Stimulated activated CD4-positive, alpha-beta T cell treated with anti-CD3 and anti-CD28 coated beads, Interleukin-4, amount 100 ng/mL, for 48 hours (primary cell): ENCODE measurements at regions not wholly inside any gene's neighbourhood (a gene's known extent, or its start where the extent isn't known, plus 50 kb on each side); places are given as distances from the start of the nearest gene placed in this dataset.
"Not testable (repeated sequence)": the region's sequence is repeated elsewhere in the genome, so short reads cannot be mapped to it uniquely, and the experiment has no call there.

Experiments
- DNase-seq, 2 donors: peaks; one replicate each; pipeline ENCODE4 v3.0.0-alpha.2; 2020; ENCODE audit warnings: low read depth in 2 of 2

DNA sequence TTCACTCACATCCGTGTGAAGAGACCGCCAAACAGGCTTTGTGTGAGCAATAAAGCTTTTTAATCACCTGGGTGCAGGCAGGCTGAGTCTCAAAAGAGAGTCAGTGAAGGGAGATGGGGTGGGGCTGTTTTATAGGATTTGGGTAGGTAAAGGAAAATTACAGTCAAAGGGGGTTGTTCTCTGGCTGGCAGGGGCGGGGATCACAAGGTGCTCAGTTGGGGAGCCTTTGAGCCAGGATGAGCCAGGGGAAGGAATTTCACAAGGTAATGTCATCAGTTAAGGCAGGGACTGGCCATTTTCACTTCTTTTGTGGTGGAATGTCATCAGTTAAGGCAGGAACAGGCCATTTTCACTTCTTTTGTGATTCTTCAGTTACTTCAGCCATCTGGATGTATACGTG is 210.3 kb upstream of the ELL2 start:
- not testable (repeated sequence) for DNase-seq

DNA sequence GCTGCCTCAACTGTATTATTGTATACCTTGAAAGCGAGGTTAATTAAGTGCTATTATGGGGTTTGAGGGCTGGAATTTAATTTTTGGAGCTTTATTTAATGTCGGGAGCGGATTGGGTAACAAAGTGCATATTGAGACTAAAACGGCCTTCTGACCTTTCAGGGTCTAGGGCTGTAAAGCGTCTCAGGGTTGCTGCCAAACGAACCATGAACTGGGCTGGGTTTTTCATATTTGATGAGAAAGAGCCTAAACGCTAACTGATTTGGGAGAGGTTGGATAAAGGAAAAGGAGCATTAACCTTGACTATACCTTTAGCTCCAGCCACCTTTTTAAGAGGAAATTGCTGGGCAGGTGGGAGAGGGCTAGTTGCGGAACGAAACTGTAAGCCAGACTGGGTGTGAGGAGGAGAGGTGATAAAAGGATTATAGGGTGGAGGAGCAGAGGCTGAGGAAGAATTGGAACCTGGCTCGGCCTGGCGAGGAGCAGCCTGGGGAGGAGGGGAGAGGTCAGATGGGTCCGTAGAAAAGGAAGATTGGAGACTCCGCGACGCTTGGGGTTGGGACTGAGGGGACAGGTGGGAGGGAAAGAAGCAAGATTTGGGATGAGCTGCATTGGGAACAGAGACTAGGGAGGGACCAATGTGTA is 209.0 kb upstream of the ELL2 start:
- not testable (repeated sequence) for DNase-seq

DNA sequence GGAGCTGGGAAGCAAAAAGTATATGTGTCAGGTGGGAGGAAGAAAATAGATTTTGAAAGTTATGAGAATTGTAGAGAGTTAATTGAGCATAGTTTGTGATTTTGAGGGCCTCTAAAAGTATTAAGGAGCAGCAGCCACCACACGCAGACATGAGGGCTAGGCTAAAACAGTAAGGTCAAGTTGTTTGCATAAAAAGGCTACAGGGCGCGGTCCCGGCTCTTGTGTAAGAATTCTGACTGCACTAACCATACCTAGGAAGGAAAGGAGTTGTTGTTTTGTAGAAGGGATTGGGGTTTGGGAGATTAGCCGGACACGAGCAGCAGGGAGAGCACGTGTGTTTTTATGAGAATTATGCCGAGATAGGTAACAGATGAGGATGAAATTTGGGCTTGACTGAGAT is 207.2 kb upstream of the ELL2 start:
- DNase-seq = not testable (repeated sequence)

DNA sequence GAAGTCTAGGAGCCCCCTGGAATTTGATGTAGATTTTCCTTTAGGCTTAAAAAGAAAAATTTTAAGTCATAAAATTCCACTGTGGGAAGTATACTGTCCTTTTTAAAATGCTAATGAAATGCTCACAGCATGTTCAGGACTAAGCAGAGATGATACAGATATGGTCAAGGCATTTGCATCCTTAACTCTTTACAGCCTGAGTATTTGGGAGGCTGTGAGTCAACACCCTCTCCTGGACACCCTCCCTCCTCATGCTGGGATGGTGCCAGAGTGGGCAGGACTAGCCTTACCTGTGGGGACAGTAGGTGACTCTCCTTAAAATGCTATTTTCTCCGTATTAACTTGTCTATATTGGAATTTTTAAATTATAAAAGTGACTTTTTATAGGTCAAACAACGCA is 197.4 kb upstream of the ELL2 start:
- no peak for DNase-seq

DNA sequence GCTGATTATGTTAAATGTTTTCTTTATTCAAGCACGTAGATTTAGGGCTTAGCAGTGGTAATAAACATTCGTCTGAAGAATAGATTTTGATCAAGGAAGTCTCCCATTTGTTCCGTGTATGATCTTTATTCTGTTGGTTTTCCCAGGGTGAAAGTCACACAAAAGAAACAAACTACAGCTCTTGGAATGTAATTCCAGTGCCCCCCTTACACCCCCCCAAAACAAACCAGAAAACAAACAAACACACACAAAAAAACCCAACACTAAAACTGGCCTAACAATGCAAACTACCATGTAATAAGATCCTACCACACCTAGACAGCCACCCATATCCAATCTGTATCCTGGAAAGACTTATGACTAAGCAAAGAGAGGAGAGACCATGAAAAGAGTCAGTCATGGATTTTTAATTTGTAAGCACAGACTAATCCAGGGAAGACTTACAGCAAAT is 196.2 kb upstream of the ELL2 start:
- no peak for DNase-seq

DNA sequence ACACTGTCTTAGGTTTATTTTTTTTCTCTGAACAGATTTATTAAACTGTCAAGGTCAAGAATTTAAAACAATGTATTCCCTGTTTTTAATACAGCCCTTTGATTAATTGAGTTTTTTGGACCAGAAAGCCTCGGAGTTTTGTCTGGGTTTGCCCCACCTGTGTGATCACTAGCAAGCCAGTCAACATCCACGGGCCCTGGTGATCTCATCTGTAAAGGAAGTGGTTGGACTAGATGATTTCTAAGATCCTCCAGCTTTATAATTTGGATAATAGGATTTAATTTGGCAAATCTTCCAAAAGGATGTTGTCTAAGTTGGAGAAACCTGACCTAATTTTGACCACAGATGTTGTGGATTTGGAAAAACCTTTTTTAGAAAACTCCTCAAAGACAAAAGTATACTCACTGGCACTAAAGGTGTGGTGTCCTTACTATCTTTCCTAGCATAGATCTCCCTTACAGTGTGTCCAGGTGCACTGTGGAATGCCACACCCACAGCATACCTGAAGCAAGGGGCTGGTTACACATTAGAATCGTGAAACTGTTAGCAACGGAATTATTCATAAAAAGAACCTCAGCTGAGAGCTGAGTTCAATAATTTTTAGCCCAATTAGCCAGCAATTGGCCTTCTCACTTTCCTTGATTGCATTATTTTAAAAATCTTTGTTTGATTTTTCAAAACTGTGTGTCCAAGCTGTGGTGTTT is 195.6 kb upstream of the ELL2 start:
- no peak for DNase-seq

DNA sequence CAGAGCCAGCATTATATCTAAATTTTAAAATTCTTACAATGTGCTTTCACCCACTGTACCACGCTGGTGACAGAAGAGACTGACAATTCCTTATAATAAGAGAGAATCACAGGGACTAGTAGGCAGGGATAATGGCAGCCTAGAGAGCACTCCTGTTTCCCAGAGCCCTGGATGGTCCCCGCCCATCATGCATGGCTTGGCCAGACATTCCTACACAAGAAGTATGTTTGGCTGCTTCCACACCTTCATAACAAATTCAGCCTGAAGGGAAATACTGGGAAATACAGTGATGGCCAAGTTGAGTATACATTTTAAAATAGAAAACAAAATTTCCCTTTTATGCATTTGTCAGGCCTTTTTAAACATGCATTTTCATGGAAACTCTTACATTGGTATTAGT is 193.5 kb upstream of the ELL2 start:
- no peak for DNase-seq

DNA sequence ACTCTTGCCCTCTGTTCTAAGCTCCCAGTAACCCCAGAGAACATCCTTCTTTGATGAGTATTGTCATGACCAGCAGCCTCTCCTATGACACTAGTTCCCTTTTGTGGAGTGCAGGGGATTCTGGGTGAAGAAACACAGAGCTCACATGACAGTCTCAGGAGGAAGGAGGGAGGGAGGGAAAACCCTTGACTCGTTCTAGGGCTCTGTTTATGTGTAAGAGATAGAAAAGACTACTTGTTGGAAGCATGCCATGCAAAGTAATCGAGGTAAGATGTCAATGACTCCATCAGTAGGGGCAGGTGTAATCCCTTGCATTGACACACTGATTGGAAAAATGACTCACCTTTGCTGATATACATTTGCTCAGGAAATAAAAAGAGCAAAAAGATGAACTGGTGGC is 190.2 kb upstream of the ELL2 start:
- DNase-seq = no peak

DNA sequence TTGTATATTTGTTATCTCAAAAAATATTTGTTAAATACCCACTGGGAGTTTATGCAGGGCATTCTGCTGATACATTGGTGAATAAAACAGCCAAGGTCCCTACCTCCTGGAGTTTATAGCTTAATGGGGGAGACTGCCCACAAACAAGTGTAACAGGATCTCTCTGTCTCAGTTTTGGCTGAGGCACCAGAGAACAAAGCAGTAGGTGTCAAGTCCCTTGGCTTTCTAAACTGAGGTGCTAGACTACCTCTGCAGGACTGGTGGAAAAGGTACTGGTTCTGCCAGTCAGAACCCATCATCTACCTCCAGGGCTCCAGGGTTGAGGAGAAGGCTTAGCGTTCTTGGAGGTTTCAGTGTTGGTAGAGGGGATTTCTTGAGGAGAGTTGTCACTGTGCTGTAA is 188.4 kb upstream of the ELL2 start:
- no peak for DNase-seq

DNA sequence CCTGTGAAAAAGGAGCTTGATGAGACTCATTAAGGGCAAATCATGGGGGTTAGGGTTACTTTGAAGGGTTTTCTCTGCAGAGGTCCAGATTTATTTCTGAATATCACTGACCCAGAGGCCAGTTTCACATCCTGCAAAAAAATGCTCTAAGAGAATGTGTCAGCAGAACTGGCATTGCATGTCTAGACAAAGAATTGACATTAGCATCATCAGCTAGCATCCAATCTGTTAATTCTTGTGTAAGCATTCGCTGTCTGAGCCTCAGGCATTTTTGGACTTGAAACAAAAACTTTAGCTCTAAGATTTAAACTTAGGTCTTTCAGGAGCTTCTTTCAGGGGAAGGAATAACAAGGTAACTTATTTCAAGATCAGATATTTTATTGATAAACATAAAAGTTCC is 187.9 kb upstream of the ELL2 start:
- no peak for DNase-seq

DNA sequence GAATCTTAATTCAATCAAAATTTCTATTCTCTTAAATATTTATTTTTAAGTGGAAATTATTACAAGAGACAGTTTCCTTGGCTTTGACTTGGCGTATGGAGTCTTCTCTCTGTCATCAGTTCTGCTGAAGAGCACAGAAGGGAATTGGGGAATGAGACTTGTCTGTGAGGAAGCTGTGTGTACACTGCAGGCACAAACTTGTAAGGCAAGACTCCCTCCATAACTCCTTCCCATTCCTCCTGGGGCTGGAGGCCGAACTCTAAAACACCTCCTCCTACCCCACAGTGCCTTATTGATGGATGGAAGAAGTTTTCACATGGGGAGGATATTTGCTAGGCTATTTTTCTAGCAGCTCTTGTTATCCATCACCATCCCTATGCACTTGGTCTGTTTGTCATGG is 187.4 kb upstream of the ELL2 start:
- no peak for DNase-seq

DNA sequence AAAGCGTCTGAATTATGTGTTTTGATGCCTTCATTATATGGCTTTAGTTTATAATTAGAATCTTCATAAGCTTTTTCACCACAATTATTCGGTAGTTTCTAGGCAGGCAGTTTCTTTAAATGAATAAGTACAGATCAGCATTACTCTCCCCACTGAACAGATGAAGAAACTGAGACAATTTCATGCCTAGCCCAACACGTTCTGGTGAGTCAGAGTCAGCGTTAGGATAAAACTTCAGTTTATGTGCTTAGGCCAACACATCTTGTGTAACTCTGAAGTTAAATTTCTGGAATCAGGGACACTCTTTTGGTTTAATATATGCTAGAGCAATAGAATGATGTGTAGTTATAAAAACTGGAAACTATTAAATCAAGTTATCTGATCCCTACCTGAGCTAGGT is 186.7 kb upstream of the ELL2 start:
- no peak for DNase-seq

DNA sequence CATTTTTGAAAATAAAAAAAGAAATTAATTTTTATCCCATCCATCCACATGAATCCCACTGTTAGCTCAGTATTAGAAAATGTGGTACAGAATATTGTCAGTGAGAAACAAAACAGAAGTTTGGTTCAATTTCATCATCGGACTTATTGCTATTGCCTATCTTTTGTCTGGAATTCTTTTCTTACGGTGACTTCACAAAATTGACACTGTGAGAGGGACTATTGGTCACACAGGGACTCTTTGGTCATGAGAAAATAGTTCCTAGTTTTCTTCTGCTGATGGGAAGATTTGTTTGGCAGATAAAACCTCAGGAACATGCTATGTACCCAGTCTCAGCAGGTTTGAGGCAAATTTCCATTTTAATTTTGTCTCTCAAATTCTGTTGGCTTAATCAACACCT is 186.2 kb upstream of the ELL2 start:
- DNase-seq = no peak

DNA sequence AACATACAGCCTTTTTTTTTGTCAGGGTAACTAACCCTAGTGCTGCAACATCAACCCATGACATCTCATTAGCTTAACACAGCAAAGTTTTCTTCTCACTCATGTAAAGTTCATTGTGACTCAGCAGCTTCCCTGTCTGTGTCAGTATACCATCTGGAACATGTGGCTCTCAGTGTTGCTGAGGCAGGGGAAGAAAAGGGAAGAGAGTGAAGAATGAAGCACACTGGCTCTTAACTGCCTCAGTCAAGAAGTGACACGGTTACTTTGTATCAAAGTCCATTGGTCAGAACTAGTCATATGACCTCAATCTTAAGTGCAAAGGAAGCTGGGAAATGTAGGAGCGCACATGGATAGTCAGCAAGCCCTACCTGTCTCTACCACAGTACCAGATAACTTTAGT is 185.0 kb upstream of the ELL2 start:
- no peak for DNase-seq

DNA sequence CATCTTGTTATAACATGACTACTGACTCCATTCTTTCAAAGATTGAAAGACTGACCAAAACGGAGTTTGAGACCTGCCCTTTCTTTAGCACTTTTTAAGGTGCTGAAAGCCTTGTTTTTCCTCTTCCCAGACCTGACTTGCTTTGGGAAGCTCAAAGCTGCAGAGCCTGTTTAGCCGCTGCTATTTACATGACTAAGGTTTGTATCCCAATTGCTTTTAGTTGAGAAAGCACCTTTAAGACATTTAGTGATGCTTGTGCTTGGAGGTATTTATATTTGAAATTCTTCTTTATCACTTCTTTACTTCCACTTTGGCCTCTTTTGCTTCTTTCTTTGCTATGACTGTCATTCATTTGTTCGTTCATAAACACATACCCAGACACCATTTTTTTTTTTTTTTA is 182.6 kb upstream of the ELL2 start:
- no peak for DNase-seq

DNA sequence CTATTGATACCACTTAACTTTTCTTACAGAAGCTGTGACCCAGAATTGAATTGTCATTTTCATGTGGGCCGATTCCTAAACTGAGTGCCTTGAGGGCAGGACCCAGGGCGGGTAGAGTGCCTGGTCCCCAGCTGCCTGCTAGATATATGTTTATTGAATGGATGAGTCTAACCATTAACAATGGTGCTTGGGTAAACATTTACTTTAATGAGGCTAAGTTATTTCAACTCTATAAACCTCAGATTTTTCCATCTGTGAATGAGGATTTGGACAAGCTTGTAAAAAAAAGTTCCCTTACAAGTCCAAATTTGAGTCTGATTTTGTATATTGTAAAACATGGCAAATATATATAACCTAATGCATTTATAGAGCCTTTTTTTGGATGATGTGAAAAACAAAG is 181.8 kb upstream of the ELL2 start:
- DNase-seq = no peak

DNA sequence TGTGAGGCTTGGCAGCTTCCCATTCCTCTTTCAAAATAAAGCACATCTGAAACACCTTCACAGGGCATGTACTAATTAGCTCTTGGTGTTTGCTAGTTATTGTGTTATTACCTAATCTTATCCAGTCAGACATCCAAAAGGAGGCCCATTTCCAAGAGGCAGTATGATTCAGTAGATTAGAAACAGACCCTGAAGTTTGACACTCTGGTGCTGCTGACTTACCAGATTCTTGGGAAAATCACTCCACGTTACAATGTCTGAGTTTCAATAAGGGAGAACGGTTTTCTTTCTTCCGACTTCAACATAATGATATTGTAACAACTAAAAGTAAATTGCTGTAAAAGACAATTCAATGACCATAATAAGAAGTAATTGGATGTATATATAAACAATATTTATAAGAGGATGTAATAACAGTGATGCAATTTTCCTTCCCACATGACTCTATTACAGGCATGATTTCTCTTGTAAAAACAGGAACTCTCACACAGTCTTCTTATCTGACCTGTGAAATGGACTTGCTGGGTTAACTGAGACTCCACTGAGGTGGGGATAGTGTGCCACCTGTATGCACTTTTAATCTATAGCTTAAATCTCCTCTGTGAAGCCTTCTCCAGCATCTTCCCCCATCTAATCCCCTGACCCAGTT is 181.3 kb upstream of the ELL2 start:
- DNase-seq = no peak

DNA sequence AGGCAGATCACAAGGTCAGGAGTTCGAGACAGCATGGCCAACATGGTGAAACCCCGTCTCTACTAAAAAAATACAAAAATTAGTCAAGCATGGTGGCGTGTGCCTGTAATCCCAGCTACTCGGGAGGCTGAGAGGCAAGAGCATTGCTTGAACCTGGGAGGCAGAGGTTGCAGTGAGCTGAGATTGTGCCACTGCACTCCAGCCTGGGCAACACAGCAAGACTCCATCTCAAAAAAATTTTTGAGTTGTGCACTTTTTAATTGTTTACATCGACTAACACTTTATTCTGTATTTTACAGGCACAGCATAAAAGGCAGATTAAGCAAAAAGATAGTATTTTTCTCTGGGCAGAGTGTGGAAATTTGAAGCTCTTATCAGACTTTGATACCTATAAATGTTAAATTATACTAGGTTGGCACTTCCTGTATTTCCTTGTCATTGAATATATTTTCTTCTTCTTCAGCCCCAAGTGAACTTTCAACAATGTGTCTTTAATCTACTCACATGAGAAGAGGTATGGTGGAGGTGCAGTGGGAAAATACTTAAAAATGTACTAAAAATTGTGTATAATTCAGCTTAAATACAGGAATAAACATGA is 180.6 kb upstream of the ELL2 start:
- DNase-seq = no peak

DNA sequence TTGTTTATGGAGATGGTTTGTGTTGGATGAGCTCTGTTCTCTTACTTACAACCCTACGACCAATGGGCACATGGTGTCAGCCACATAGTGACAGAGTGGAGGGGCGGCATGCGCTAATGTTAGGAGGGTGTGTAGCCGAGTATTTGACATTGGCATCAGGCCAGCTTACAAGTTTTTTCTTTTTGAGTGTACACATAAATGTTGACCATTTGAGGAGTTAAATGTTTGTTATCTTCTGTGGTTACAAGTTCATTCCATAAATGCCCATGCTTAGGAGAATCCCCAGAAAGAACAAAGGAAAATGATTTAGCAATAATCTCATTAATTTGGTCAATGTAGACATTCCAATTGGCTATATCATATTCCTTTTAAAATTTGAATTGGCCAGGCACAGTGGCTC is 180.1 kb upstream of the ELL2 start:
- DNase-seq = no peak

DNA sequence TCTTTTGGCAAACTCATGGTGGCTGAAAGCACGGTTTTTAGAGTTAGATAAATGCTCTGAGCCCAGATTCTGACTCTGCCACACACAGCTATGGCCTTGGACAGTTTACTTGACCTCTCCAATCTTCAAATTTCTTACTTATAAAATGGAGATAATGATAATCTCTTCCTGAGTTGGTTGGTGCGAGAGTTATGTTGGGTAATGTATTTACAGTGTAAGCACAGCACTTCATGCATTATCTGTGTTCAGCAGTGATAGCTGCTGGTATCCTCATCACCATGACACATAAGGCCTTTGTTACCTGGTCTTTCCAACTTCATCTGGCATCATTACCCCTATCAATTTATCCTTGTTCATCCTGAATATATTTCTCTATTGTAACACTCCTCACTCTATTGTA is 178.8 kb upstream of the ELL2 start:
- no peak for DNase-seq

DNA sequence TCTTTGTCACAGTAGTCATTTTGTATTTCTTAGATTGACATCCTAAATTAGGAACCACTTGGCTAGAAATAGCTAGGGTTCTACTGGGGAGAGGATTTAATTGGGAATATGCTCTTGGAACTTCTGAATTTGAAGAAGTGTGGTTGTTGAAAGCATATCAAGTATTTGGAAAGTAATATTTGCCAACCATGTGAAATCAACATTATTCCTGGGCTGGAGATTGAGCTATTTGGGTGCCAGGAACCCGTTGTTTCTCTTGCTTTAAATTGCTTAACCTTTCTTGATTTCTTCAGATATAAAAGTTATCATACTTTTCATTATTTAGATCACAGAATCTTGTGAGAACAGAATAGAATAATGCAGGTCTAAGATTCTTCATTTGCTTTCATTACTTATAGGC is 178.4 kb upstream of the ELL2 start:
- DNase-seq = no peak

DNA sequence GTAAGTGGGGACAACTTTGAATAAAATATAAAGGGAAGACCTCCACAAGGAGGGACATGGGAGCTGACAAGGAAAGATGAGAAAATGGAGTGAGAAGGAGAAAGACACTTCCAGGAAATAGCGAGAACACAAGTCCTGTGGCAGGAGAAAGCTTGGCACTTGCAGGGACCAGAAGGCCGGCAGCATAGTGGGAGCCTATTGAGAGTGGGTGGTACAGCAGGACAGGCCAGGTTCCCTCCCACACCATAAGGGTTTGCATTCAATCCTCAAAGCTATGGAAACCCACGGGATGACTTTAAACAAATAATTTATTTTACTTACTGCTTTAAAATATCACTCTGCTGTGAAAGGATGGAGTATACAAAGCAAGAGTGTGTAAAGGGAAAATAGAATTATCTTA is 173.2 kb upstream of the ELL2 start:
- DNase-seq = no peak
